Kasumi-1 (cell line): ENCODE measurements at regions not wholly inside any gene's neighbourhood (a gene's known extent, or its start where the extent isn't known, plus 50 kb on each side); places are given as distances from the start of the nearest gene placed in this dataset.

Source experiments
- DNase-seq, 2 experiments: peaks; one replicate each; lab custom pipeline; 2025; lab: John Stamatoyannopoulos, UW

DNA sequence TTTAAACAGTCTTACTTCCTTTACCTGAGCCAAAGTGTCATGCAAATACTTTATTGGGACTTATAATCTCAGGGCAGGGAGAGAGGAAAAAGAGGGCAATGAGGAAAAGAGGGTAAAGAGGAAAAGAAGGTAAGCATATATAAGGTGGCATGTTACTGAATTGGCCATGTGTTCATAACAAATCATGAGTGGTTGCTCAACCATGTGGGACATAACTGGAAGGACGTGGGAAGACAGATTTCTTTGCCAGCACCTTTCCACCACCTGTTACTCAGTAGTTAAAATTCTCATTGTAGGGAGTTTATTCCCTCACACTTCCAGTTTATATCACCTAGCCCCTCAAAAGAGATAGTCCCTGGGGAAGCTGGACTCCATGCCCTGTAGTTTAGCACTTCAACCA lies 54.7 kb upstream of the TPRG1 start:
- no peak for DNase-seq

DNA sequence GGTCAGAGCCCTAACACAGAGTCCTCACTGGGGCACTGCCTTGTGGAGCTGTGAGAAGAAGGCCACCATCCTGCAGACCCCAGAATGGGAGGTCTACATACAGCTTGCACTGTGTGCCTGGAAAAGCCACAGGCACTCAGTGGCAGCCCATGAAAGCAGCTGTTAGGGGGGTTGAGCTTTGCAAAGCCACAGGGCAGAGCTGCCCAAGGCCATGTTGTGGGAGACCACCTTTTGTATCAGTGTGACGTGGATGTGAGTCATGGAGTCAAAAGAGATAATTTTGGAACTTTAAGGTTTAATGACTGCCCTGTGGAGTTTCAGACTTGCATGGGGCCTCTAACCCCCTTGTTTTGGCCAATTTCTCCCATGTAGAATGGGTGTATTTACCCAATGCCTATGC lies 52.9 kb upstream of the TPRG1 start:
- DNase-seq, result no peak

DNA sequence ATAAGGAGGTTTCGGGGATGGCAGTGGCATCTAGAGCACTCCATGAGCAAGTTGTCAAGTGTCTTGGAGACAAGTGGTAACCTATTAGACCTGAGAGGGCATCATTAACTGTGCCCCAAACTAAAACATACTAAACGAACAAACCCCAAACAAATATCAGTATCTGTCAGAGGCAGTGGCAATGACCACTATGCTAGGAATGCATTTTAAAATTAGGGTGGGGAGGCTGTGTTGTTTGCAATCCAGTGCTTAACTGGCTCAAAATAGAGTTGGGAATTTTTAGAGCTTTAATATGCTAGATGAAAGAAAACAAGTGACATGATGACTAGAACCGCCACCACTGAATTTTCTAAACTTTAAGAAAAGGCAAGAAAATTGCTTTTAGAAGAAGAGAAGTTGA lies 51.8 kb upstream of the TPRG1 start:
- no peak for DNase-seq

DNA sequence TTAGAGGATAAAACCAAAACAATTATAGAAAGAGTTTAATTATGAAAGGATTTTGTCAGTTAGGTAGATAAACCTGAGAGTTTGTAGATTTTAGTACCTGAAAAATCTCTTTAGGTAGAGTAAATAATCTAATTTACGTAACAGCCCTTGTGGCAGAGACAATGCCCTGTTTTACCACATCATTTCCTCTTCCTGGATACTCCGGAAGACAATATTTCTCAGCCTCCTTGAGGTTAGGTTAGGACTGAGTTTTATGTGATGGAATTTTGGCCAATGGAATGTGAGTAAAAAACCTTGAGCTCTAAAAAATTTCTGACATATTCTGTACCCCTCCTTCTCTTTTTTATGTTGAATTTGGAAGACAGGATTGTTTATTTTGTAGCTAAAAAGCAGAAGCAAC lies 50.7 kb upstream of the TPRG1 start:
- peak; percentile 26 to 32 for DNase-seq
